ENCODE measurements at regions not wholly inside any gene's neighbourhood (a gene's known extent, or its start where the extent isn't known, plus 50 kb on each side); places are given as distances from the start of the nearest gene placed in this dataset.
"Not testable (repeated sequence)": the region's sequence is repeated elsewhere in the genome, so short reads cannot be mapped to it uniquely, and the experiment has no call there.

GRCh38 chr3:5358911-5359310 is 171.4 kb downstream of the EDEM1 start:
- DNase-seq = no peak

GRCh38 chr3:5360453-5360852 is 172.9 kb downstream of the EDEM1 start:
- DNase-seq = no peak

- no peak for DNase-seq
Observed at GRCh38 chr3:5366746-5367145, 179.2 kb downstream of the EDEM1 start.

- DNase-seq = not testable (repeated sequence)
Observed at GRCh38 chr3:5371555-5371954, 184.0 kb downstream of the EDEM1 start.

GRCh38 chr3:5376761-5377160 is 189.3 kb downstream of the EDEM1 start:
- no peak for DNase-seq

- not testable (repeated sequence) for DNase-seq
Observed at GRCh38 chr3:5379266-5379665, 191.8 kb downstream of the EDEM1 start.

- DNase-seq = not testable (repeated sequence)
Observed at GRCh38 chr3:5383486-5384263, 196.2 kb downstream of the EDEM1 start.

GRCh38 chr3:5384557-5385236 is 197.2 kb downstream of the EDEM1 start:
- DNase-seq = no peak

- no peak for DNase-seq
Observed at GRCh38 chr3:5388091-5388490, 200.6 kb downstream of the EDEM1 start.

GRCh38 chr3:5389057-5389456 is 201.6 kb downstream of the EDEM1 start:
- DNase-seq = no peak

GRCh38 chr3:5390221-5390620 is 202.7 kb downstream of the EDEM1 start:
- DNase-seq = no peak

- DNase-seq = no peak
Observed at GRCh38 chr3:5390936-5391625, 203.6 kb downstream of the EDEM1 start.

- no peak for DNase-seq
Observed at GRCh38 chr3:5401002-5401401, 213.5 kb downstream of the EDEM1 start.

GRCh38 chr3:5404718-5405117 is 217.2 kb downstream of the EDEM1 start:
- no peak for DNase-seq

- no peak for DNase-seq
Observed at GRCh38 chr3:5411786-5412185, 224.3 kb downstream of the EDEM1 start.

- no peak for DNase-seq
Observed at GRCh38 chr3:5423076-5423475, 235.6 kb downstream of the EDEM1 start.

GRCh38 chr3:5423523-5423922 is 236.0 kb downstream of the EDEM1 start:
- no peak for DNase-seq

GRCh38 chr3:5425371-5425770 is 237.9 kb downstream of the EDEM1 start:
- no peak for DNase-seq

- peak; percentile 18 for DNase-seq
Observed at GRCh38 chr3:5426094-5426883, 238.8 kb downstream of the EDEM1 start.

- no peak for DNase-seq
Observed at GRCh38 chr3:5427021-5427420, 239.5 kb downstream of the EDEM1 start.

- no peak for DNase-seq
Observed at GRCh38 chr3:5427938-5428337, 240.4 kb downstream of the EDEM1 start.

GRCh38 chr3:5428607-5429516 is 241.4 kb downstream of the EDEM1 start:
- DNase-seq = no peak
